ENCODE measurements at regions not wholly inside any gene's neighbourhood (a gene's known extent, or its start where the extent isn't known, plus 50 kb on each side); places are given as distances from the start of the nearest gene placed in this dataset.

- H3K4me3 ChIP-seq (ENCODE audit: low read length): no peak overlapping the region
- no peaks in the 10 kb centered on the region for H4K20me1 ChIP-seq (ENCODE audit: insufficient read depth)
- no peak overlapping the region for H3K9ac ChIP-seq (ENCODE audit: low read length)
- H3K9me3 ChIP-seq (ENCODE audit: low read length): no peaks in the 10 kb centered on the region
- no peaks in the 10 kb centered on the region for H3K79me2 ChIP-seq (replicated peaks; ENCODE audit: insufficient read depth, low read length)
- H3K9me2 ChIP-seq (ENCODE audit: insufficient read depth, low read length): no peaks in the 10 kb centered on the region
- no peak overlapping the region for H3K4me2 ChIP-seq (ENCODE audit: low read length)
- H3F3A ChIP-seq (ENCODE audit: insufficient read depth, low read length, poor library complexity, severe bottlenecking): no peaks in the 10 kb centered on the region
- H2AFZ ChIP-seq (ENCODE audit: low read depth, low read length): no peak overlapping the region
- H3K27me3 ChIP-seq (ENCODE audit: insufficient read depth, low read depth, low read length): no peaks in the 10 kb centered on the region
- no peaks in the 10 kb centered on the region for H3K36me3 ChIP-seq (ENCODE audit: insufficient read depth, low read length)
- H3K27ac ChIP-seq (ENCODE audit: low read length): no peak overlapping the region
- TF ChIP-seq TAF1 (IDR thresholded peaks at IDR 0.05; ENCODE audit: low read depth) (no peak), MXI1 (conservative IDR thresholded peaks at IDR 0.05; ENCODE audit: poor library complexity, severe bottlenecking) (no peak), SMC3 (conservative IDR thresholded peaks at IDR 0.05; ENCODE audit: poor library complexity) (no peak), RAD21 (conservative IDR thresholded peaks at IDR 0.05) (no peak), EP300 (conservative IDR thresholded peaks at IDR 0.05; ENCODE audit: poor library complexity, severe bottlenecking) (no peak), POLR2AphosphoS5 (IDR thresholded peaks at IDR 0.05) (no peak), EZH2 (IDR thresholded peaks at IDR 0.05; ENCODE audit: borderline replicate concordance, insufficient read depth, low read length, poor library complexity, severe bottlenecking) (no peak), REST (IDR thresholded peaks at IDR 0.05; ENCODE audit: borderline replicate concordance) (no peak), CTCF (IDR thresholded peaks at IDR 0.05; ENCODE audit: poor library complexity, severe bottlenecking) (no peak)
Observed at GRCh38 chr1:108080448-108080847, 115.5 kb upstream of the VAV3 start.

- no peaks in the 10 kb centered on the region for H3F3A ChIP-seq (ENCODE audit: insufficient read depth, low read length, poor library complexity, severe bottlenecking)
- H3K27ac ChIP-seq (ENCODE audit: low read length): no peak overlapping the region
- H3K4me3 ChIP-seq (ENCODE audit: low read length): no peak overlapping the region
- no peaks in the 10 kb centered on the region for H3K9me3 ChIP-seq (ENCODE audit: low read length)
- H3K9me2 ChIP-seq (ENCODE audit: insufficient read depth, low read length): no peaks in the 10 kb centered on the region
- no peak overlapping the region for H3K4me2 ChIP-seq (ENCODE audit: low read length)
- no peak overlapping the region for H2AFZ ChIP-seq (ENCODE audit: low read depth, low read length)
- no peaks in the 10 kb centered on the region for H3K79me2 ChIP-seq (replicated peaks; ENCODE audit: insufficient read depth, low read length)
- TF ChIP-seq EP300 (conservative IDR thresholded peaks at IDR 0.05; ENCODE audit: poor library complexity, severe bottlenecking): no peak
- no peak for TF ChIP-seq CTCF (IDR thresholded peaks at IDR 0.05; ENCODE audit: poor library complexity, severe bottlenecking)
- no peak for TF ChIP-seq POLR2AphosphoS5 (IDR thresholded peaks at IDR 0.05)
- no peak for TF ChIP-seq RAD21 (conservative IDR thresholded peaks at IDR 0.05)
- TF ChIP-seq MXI1 (conservative IDR thresholded peaks at IDR 0.05; ENCODE audit: poor library complexity, severe bottlenecking): no peak
- TF ChIP-seq EZH2 (IDR thresholded peaks at IDR 0.05; ENCODE audit: borderline replicate concordance, insufficient read depth, low read length, poor library complexity, severe bottlenecking): no peak
- TF ChIP-seq REST (IDR thresholded peaks at IDR 0.05; ENCODE audit: borderline replicate concordance): no peak
- TF ChIP-seq SMC3 (conservative IDR thresholded peaks at IDR 0.05; ENCODE audit: poor library complexity): no peak
- no peak for TF ChIP-seq TAF1 (IDR thresholded peaks at IDR 0.05; ENCODE audit: low read depth)
- no peaks in the 10 kb centered on the region for H3K27me3 ChIP-seq (ENCODE audit: insufficient read depth, low read depth, low read length)
- H4K20me1 ChIP-seq (ENCODE audit: insufficient read depth): no peaks in the 10 kb centered on the region
- H3K9ac ChIP-seq (ENCODE audit: low read length): no peak overlapping the region
- H3K36me3 ChIP-seq (ENCODE audit: insufficient read depth, low read length): no peaks in the 10 kb centered on the region
Observed at GRCh38 chr1:108079440-108080025, 114.6 kb upstream of the VAV3 start.
